Spinal cord (tissue), 9 donors: ENCODE measurements at regions not wholly inside any gene's neighbourhood (a gene's known extent, or its start where the extent isn't known, plus 50 kb on each side); places are given as distances from the start of the nearest gene placed in this dataset.

ENCODE experiments used
- DNase-seq, 6 donors: peaks; one replicate each; pipeline versions ENCODE4 v3.0.0 to v3.0.0-alpha.2; 2013 to 2015; ENCODE audit warnings: low spot score in 6 of 6, low read depth in 4 of 6
- H3K27ac ChIP-seq: one replicate; pipeline ENCODE4 v1.5.1; 2013; ENCODE audit warnings: low read depth, low read length, control low read depth
- H3K27me3 ChIP-seq: one replicate; pipeline ENCODE4 v1.6.1; 2013; ENCODE audit warnings: low read length; ENCODE audit not compliant: control insufficient read depth, insufficient read depth
- H3K36me3 ChIP-seq: one replicate; pipeline ENCODE4 v1.6.1; 2013; ENCODE audit warnings: low read length; ENCODE audit not compliant: control insufficient read depth, insufficient read depth
- H3K4me1 ChIP-seq: one replicate; pipeline ENCODE4 v1.6.1; 2013; ENCODE audit warnings: low read length; ENCODE audit not compliant: control insufficient read depth, insufficient read depth
- H3K4me3 ChIP-seq: one replicate; pipeline ENCODE4 v1.5.1; 2013; ENCODE audit warnings: low read depth, low read length, control low read depth
- H3K9me3 ChIP-seq: one replicate; pipeline ENCODE4 v1.6.1; 2013; ENCODE audit warnings: low read length; ENCODE audit not compliant: control insufficient read depth, insufficient read depth
- WGBS: methylation state at CpG from one replicate; pipeline ENCODE4 v1.1.5; 2013; ENCODE audit warnings: missing lambda C conversion rate; ENCODE audit not compliant: insufficient coverage; 5-methylcytosine and 5-hydroxymethylcytosine counted together
- donor health status: healthy.

DNA sequence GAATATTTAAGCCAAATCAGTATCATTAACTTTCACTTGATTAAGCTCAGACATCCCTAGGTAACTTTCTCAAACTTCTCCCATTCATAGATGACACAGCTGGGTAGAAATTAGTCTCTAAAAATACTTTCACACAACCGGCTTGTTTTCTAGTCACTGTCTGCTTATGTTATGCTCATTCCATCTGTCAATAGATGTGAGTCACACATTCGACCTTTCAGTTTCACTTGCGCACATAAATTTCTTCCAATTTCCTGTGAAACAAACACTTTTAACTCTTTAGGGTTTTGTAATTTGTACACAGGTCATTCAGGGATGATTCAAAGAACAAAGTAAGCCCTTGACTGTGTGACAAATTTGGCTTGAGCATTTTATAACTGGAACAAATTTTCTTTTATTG is 723.0 kb downstream of the KCNA4 start:
- H3K27me3 ChIP-seq: no peaks in the 10 kb centered on the region
- no peak overlapping the region for H3K27ac ChIP-seq
- H3K4me3 ChIP-seq: no peak overlapping the region
- WGBS: 33% methylated on average over 1 of the region's 3 CpGs
- H3K9me3 ChIP-seq: no peaks in the 10 kb centered on the region
- DNase-seq: no peak
- H3K4me1 ChIP-seq: no peaks in the 10 kb centered on the region
- no peaks in the 10 kb centered on the region for H3K36me3 ChIP-seq

DNA sequence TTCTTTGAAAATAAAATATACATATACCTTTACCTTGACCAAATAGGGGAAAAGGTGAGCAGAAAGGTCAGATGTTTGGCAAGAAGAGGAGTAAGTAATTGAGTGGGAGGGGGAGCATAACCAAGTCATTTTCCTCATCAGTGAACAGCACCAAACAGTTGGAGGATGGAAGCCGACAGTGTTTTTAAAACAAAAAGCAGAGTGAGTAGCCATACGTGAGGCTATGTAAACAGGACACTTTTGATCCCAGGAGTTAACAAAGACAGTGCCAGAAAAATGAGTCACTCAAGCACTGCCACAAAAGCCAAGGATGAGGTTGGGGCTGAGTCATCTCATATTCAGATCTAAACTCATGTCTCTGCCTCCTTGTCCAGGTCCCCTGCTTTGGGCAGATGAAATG is 734.7 kb downstream of the KCNA4 start:
- WGBS: no CpG with 5 or more reads among the region's 2 CpGs
- no peak overlapping the region for H3K4me3 ChIP-seq
- DNase-seq: no peak

DNA sequence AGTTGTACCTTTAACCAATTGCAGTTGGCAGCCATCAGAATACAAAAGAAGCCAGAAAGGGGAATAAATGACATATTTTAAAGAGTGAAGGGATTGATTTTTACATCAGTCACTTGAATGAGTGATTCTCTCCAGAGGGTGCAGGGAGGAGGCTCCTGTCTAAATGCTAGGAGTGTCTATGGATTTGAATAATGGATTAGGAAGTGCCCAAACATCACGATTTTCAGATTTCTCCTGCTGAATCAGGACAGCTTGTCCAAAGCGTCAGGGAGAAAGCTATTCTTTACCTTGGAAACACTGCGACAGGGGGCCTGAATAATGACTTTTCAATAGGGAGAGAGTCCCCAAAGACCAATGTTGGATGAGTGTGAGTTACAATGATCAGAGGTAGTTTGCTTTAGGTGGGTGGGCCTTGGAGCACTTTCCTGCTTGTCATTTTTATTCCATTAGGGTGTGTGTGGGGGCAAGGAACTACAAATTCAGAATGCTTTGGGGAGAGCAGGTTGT is 735.5 kb downstream of the KCNA4 start:
- DNase-seq: peak in 1 of 6 donors; percentile 12
- 45% methylated on average over 3 of the region's 3 CpGs for WGBS
- Histone ChIP-seq H3K9me3 (no peaks in the 10 kb centered on the region), H3K27me3 (no peaks in the 10 kb centered on the region), H3K4me1 (no peaks in the 10 kb centered on the region), H3K36me3 (no peaks in the 10 kb centered on the region), H3K27ac (no peak overlapping the region), H3K4me3 (no peak overlapping the region)

More for the DNA sequence above, 734.7 kb downstream of the KCNA4 start:
- H3K36me3 ChIP-seq: no peaks in the 10 kb centered on the region
- no peaks in the 10 kb centered on the region for H3K9me3 ChIP-seq
- H3K4me1 ChIP-seq: no peaks in the 10 kb centered on the region
- H3K27me3 ChIP-seq: no peaks in the 10 kb centered on the region
- no peak overlapping the region for H3K27ac ChIP-seq

DNA sequence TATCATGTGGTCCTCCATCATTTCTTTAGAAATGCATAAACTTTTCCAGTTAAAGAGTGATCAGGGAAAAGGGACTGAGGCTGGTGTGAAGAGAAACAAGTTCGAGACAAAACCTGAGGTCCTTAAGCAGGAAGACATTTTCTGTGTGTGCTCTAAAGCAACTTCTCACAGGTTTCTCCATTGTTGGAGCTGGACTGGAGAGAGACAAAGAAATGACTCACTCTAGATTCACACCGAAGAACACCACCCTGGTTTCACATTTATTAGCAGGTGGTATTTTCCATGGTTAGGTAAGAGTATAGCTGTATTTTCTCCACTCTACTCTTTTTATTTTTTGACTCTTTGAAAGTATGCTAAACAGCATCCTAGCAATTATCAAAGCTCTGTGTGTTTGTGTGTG is 736.4 kb downstream of the KCNA4 start:
- Histone ChIP-seq H3K4me1 (no peaks in the 10 kb centered on the region), H3K27ac (no peak overlapping the region), H3K4me3 (no peak overlapping the region), H3K9me3 (no peaks in the 10 kb centered on the region), H3K27me3 (no peaks in the 10 kb centered on the region), H3K36me3 (no peaks in the 10 kb centered on the region)
- no peak for DNase-seq
- 80% methylated on average over 1 of the region's 2 CpGs for WGBS

DNA sequence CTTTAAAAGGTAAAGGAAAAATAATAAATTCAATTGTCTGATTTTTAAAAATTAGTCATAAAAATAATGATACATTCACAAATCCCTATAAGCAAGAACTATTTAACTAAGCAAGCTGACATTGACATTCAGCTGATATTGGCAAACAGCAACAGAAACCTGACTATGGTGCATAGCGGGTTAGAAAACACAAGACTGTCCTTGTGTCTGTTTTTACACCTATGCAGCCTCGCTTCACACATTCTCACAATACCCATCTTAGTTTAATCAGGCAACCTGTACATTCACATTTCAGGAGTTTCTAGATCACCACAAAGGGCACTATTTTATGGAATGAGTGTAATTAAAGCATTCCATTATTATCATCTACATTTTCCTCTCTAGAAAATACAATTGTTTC is 737.1 kb downstream of the KCNA4 start:
- WGBS: 100% methylated on average over 1 of the region's 2 CpGs
- Histone ChIP-seq H3K27ac (no peak overlapping the region), H3K27me3 (no peaks in the 10 kb centered on the region), H3K4me3 (no peak overlapping the region), H3K9me3 (no peaks in the 10 kb centered on the region), H3K4me1 (no peaks in the 10 kb centered on the region), H3K36me3 (no peaks in the 10 kb centered on the region)
- no peak for DNase-seq

DNA sequence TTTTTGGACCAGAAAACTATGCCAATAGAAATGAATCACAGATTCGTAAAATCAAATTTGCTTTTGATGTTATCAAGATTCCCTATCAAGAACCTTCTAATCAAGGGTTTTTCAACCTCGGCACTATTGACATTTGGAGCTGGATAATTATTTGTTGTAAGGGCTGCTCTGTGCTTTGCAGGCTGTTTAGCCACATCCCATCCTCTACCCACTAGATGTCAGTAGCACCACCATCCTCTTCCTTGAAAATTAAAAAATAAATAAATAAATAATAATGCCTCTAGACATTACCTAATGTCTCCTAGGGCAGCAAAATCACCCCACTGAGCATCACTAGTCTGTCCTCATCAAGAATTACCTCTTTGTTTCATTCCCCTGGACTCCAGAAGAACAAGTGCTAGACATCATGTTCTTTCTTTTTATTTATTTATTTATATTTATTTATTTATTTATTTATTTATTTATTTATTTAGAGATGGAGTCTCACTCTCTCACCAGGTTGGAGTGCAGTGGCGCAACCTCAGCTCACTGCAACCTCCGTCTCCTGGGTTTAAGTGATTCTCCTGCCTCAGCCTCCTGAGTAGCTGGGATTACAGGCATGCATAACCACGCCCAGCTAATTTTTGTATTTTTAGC is 744.7 kb downstream of the KCNA4 start:
- H3K4me1 ChIP-seq: no peaks in the 10 kb centered on the region
- no peak overlapping the region for H3K4me3 ChIP-seq
- no peak overlapping the region for H3K27ac ChIP-seq
- H3K27me3 ChIP-seq: no peaks in the 10 kb centered on the region
- H3K36me3 ChIP-seq: no peaks in the 10 kb centered on the region
- WGBS: 93% methylated on average over 3 of the region's 5 CpGs
- no peaks in the 10 kb centered on the region for H3K9me3 ChIP-seq
- no peak for DNase-seq

DNA sequence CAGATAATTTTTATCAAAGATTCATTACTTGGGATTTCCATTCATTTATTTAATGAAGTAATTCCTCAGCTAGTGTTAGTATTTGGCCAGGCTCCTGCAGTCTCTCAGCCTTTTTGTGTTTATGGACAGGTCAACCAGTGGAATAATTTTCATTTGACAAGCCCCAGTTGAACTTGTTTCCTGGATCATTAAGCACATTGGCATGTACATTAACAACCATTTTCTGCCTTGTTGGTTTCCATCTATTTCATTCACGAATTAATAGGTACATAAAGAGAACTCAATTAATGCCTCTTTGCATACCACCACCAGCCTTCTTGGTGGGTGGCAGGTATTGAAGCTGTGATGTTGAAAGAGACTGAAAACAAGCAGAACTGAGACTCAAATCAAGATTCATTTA is 745.2 kb downstream of the KCNA4 start:
- no CpG with 5 or more reads among the region's 1 CpG for WGBS
- no peaks in the 10 kb centered on the region for H3K27me3 ChIP-seq
- H3K4me1 ChIP-seq: no peaks in the 10 kb centered on the region
- H3K36me3 ChIP-seq: no peaks in the 10 kb centered on the region
- no peak overlapping the region for H3K27ac ChIP-seq
- no peak overlapping the region for H3K4me3 ChIP-seq
- H3K9me3 ChIP-seq: no peaks in the 10 kb centered on the region
- DNase-seq: peak in 2 of 6 donors; percentile 5 to 41

DNA sequence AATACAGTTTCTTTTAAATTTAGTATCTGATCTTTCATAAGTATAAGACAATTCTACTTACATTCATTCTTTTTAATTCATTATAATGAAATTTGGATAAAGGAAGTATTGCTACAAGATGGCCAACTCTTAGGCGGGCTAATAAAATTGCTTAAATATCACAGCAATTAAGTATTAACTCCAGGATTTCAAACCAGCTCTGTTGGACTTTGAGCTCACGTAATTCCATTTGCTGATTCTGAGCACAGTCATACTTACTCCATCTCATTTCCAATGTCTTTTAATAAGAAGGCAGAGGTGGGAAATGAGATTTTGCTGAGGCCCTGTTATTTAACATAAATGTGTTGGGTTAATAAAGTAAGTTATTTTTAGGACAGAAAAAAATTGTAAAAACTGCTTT is 748.1 kb downstream of the KCNA4 start:
- no peaks in the 10 kb centered on the region for H3K4me1 ChIP-seq
- H3K27me3 ChIP-seq: no peaks in the 10 kb centered on the region
- DNase-seq: no peak
- WGBS: no CpG with 5 or more reads among the region's 2 CpGs
- H3K27ac ChIP-seq: no peak overlapping the region
- H3K36me3 ChIP-seq: no peaks in the 10 kb centered on the region
- H3K4me3 ChIP-seq: no peak overlapping the region
- H3K9me3 ChIP-seq: no peaks in the 10 kb centered on the region

DNA sequence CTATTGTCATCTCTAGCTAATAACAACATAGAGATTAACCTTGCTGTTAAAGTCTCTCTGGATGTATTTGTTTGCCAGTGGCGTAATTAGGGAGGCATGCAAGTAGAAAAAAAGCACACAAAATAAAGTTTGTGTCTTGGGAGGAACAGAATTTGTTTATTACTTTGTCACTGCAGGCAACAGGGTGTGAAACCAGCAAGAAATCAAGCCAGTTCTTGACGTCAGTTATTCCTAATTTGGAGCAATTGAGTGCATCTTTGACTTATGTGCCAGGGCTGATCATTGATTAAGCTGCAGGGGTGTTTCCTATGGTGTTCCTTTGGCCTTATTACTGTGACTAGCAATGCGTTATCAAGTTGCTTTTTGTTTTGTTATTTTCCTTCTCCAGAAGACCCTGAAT is 751.0 kb downstream of the KCNA4 start:
- Histone ChIP-seq H3K4me1 (no peaks in the 10 kb centered on the region), H3K27me3 (no peaks in the 10 kb centered on the region), H3K27ac (no peak overlapping the region), H3K4me3 (no peak overlapping the region), H3K9me3 (no peaks in the 10 kb centered on the region), H3K36me3 (no peaks in the 10 kb centered on the region)
- no peak for DNase-seq
- WGBS: 46% methylated on average over 2 of the region's 3 CpGs

DNA sequence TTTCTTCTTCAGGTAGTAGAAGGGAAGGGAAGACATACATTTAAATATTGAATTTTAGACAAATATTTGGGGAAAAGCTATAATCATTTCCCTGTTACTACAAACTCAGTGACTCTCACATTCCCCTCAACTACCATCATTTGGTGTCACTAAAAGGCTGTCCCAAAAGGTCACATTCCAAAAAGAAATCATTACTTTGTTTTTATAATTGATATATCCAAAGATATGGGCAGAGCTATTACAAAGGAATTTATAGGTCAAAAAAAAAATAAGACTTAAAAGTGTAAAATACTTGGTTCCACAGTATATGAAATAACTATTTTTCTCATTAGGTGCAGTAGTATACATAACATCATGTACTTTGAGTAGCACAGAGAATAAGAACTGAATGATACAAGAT is 751.4 kb downstream of the KCNA4 start:
- no peaks in the 10 kb centered on the region for H3K27me3 ChIP-seq
- no peaks in the 10 kb centered on the region for H3K4me1 ChIP-seq
- no peaks in the 10 kb centered on the region for H3K9me3 ChIP-seq
- H3K4me3 ChIP-seq: no peak overlapping the region
- H3K27ac ChIP-seq: no peak overlapping the region
- no peak for DNase-seq
- H3K36me3 ChIP-seq: no peaks in the 10 kb centered on the region
